B cell (primary cell): ENCODE measurements at regions not wholly inside any gene's neighbourhood (a gene's known extent, or its start where the extent isn't known, plus 50 kb on each side); places are given as distances from the start of the nearest gene placed in this dataset.

Source experiments
- ATAC-seq: fragments of 200-7000 bp; cut with Tn5 transposase; one replicate; pipeline ENCODE4 v1.10.0; 2021; ENCODE audit warnings: low read depth, mild to moderate bottlenecking, moderate number of reproducible peaks, moderate library complexity
- CTCF ChIA-PET: fragments of 350-600 bp; sonication (Branson Sonifier 250); formaldehyde crosslinking; loops from one replicate; lab custom pipeline; 2021; ENCODE audit warnings: antibody characterized with exemption, inconsistent platforms; lab: Charles Lee
- POLR2A ChIA-PET: fragments of 350-600 bp; sonication (Branson Sonifier 250); formaldehyde crosslinking; loops from one replicate; lab custom pipeline; 2021; ENCODE audit warnings: antibody characterized with exemption; lab: Charles Lee
- DNase-seq: peaks from one replicate; pipeline ENCODE4 v3.0.0; 2013
- H2AFZ ChIP-seq: 2 replicates; pipeline ENCODE4 v1.6.1; 2012; ENCODE audit warnings: mild to moderate bottlenecking, low read depth, low read length; ENCODE audit not compliant: insufficient read depth, poor library complexity, severe bottlenecking
- H3K27ac ChIP-seq, 2 donors: 1 replicate in 1 of 2; 2 replicates in 1 of 2; pipeline ENCODE4 v1.5.1; 2012 to 2013; ENCODE audit warnings: low read length in 2 of 2, mild to moderate bottlenecking in 2 of 2, moderate library complexity in 1 of 2
- H3K27me3 ChIP-seq, 4 experiments: fragments of 200-600 bp in 1 of 4; sonication (generic) in 1 of 4; replicated peaks in 1 of 4; 1 replicate in 2 of 4; 2 replicates in 2 of 4; pipeline versions ENCODE4 v1.6.1 to v1.7.0; 2013 to 2016; ENCODE audit warnings: low read length in 3 of 4, mild to moderate bottlenecking in 2 of 4, mixed read lengths in 1 of 4, moderate library complexity in 1 of 4; ENCODE audit not compliant: insufficient read depth in 4 of 4, control insufficient read depth in 3 of 4; ENCODE audit errors: control extremely low read depth in 1 of 4
- H3K36me3 ChIP-seq, 2 experiments: replicated peaks in 1 of 2; 1 replicate in 1 of 2; 2 replicates in 1 of 2; pipeline versions ENCODE4 v1.6.1 to v1.7.1; 2013; ENCODE audit warnings: low read length in 1 of 2; ENCODE audit not compliant: insufficient read depth in 2 of 2, control insufficient read depth in 1 of 2; ENCODE audit errors: control extremely low read depth in 1 of 2, extremely low read depth in 1 of 2
- H3K4me1 ChIP-seq, 2 donors: fragments of 200-600 bp in 1 of 2; sonication (generic) in 1 of 2; 1 replicate in 1 of 2; 2 replicates in 1 of 2; pipeline versions ENCODE4 v1.5.1 to v1.6.1; 2013 to 2017; ENCODE audit warnings: low read length in 2 of 2; ENCODE audit not compliant: control insufficient read depth in 2 of 2, insufficient read depth in 2 of 2
- H3K4me2 ChIP-seq: replicated peaks from 2 replicates; pipeline ENCODE3; 2012; ENCODE audit warnings: mild to moderate bottlenecking, low read depth, low read length; ENCODE audit not compliant: poor library complexity, severe bottlenecking
- H3K4me3 ChIP-seq, 5 experiments: fragments of 200-600 bp in 1 of 5; sonication (generic) in 1 of 5; 1 replicate in 3 of 5; 2 replicates in 2 of 5; pipeline versions ENCODE4 v1.5.1 to v1.7.0; 2011 to 2016; ENCODE audit warnings: low read length in 4 of 5, mild to moderate bottlenecking in 4 of 5, low read depth in 2 of 5, control low read depth in 1 of 5, moderate library complexity in 1 of 5; ENCODE audit not compliant: insufficient read depth in 1 of 5; ENCODE audit errors: control extremely low read depth in 1 of 5, extremely low read depth in 1 of 5
- H3K79me2 ChIP-seq: fragments of 200-600 bp; sonication (generic); one replicate; pipeline ENCODE4 v1.6.0; 2016; ENCODE audit warnings: low read length; ENCODE audit not compliant: control insufficient read depth, insufficient read depth
- H3K9ac ChIP-seq: fragments of 200-600 bp; sonication (generic); 2 replicates; pipeline ENCODE4 v1.6.1; 2017; ENCODE audit warnings: mild to moderate bottlenecking, low read length, moderate library complexity
- H3K9me3 ChIP-seq, 3 donors: one replicate each; pipeline versions ENCODE4 v1.6.1 to v1.7.1; 2013; ENCODE audit warnings: low read length in 2 of 3; ENCODE audit not compliant: control insufficient read depth in 2 of 3, insufficient read depth in 1 of 3; ENCODE audit errors: control extremely low read depth in 1 of 3
- H4K20me1 ChIP-seq: 2 replicates; pipeline ENCODE4 v1.6.0; 2012; ENCODE audit warnings: mild to moderate bottlenecking, low read length; ENCODE audit not compliant: insufficient read depth, control insufficient read depth, poor library complexity, severe bottlenecking
- H3K27ac Mint-ChIP-seq: one replicate; pipeline ENCODE4 v1.8.0; 2021; ENCODE audit warnings: mixed read lengths
- H3K27me3 Mint-ChIP-seq: one replicate; pipeline ENCODE4 v1.8.0; 2021; ENCODE audit warnings: mixed read lengths
- H3K4me1 Mint-ChIP-seq: one replicate; pipeline ENCODE4 v1.8.0; 2021; ENCODE audit warnings: mixed read lengths
- H3K4me3 Mint-ChIP-seq: one replicate; pipeline ENCODE4 v1.8.0; 2021; ENCODE audit warnings: mixed read lengths
- H3K9me3 Mint-ChIP-seq: one replicate; pipeline ENCODE4 v1.8.0; 2022; ENCODE audit warnings: mixed read lengths; ENCODE audit not compliant: insufficient read depth
- EZH2 ChIP-seq: IDR thresholded peaks from 2 replicates; pipeline ENCODE4 v1.6.1; 2012; ENCODE audit warnings: borderline replicate concordance, low read depth, mild to moderate bottlenecking, moderate library complexity, low read length; ENCODE audit not compliant: insufficient read depth, poor library complexity, severe bottlenecking
- WGBS: methylation state at CpG from one replicate; pipeline ENCODE4 v1.1.5; 2013; ENCODE audit warnings: missing lambda C conversion rate; ENCODE audit not compliant: insufficient coverage; 5-methylcytosine and 5-hydroxymethylcytosine counted together
- intact Hi-C: fragments of 100-400 bp; cut with micrococcal nuclease; formaldehyde crosslinking; loops from one replicate; pipeline ENCODE4 v1.10.0; 2022
- TF ChIP-seq, protein P1 (sequence below): fragments of 200-600 bp; IDR thresholded peaks from one replicate; pipeline ENCODE4 v1.8.0; 2022; ENCODE audit warnings: antibody characterized with exemption, mild to moderate bottlenecking

DNA sequence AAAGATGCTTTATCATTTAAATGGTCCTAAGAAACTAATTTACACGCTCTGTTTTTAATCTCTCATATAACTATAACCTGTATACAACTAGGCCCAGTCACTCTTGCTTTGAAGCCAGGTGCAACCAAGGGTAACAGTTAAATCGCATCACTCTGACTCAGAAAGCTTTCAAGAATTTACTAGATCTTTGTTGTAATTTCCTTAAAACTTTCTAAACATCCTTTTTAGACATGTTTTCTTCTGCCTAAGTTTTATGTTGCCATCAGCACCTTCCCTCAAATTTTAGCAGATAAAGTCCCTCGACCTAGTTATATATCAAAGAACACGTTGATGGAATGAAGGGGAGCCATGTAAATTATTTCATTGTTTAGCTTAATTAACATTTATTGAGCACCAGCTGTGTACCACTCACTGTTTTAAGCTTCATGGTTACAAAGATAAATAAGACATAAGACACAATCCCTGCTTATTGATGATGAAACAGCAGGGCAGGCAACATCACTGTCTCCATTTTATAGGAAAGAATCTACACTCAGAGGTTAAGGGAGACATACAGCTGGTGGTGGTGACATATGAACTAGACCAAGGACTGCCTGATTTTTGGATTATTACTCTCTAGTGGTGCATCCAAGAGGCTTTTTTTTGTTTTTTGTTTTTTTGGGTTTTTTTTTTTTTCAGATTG is 101.0 kb downstream of the CD200R1L start:
- Mint-ChIP-seq H3K9me3 (no peaks in the 10 kb centered on the region), H3K4me3 (no peak overlapping the region), H3K4me1 (peaks cover 17% of the 10 kb centered on the region), H3K27ac (no peak overlapping the region), H3K27me3 (no peaks in the 10 kb centered on the region)
- ATAC-seq (no peak), DNase-seq (no peak)
- H4K20me1 ChIP-seq = no peaks in the 10 kb centered on the region
- H3K27ac ChIP-seq = no peak overlapping the region
- ChIA-PET POLR2A (interaction anchor here (0.7 kb wide), 1 partner anchor 48 kb away, joined by 8 read pairs; no protein-coding TSS in a partner anchor), CTCF (interaction anchor here (2.2 kb wide), 1 partner anchor 11 kb away, joined by 12 read pairs; no protein-coding TSS in a partner anchor)
- intact Hi-C loops = no loop called here
- H2AFZ ChIP-seq = no peak overlapping the region
- no peaks in the 10 kb centered on the region for H3K36me3 ChIP-seq
- H3K9me3 ChIP-seq = no peaks in the 10 kb centered on the region
- H3K4me3 ChIP-seq = no peak overlapping the region
- 60% methylated on average over 2 of the region's 4 CpGs for WGBS
- no peaks in the 10 kb centered on the region for H3K27me3 ChIP-seq
- H3K9ac ChIP-seq = no peak overlapping the region
- no peak for TF ChIP-seq EZH2
- TF ChIP-seq, protein P1, sequence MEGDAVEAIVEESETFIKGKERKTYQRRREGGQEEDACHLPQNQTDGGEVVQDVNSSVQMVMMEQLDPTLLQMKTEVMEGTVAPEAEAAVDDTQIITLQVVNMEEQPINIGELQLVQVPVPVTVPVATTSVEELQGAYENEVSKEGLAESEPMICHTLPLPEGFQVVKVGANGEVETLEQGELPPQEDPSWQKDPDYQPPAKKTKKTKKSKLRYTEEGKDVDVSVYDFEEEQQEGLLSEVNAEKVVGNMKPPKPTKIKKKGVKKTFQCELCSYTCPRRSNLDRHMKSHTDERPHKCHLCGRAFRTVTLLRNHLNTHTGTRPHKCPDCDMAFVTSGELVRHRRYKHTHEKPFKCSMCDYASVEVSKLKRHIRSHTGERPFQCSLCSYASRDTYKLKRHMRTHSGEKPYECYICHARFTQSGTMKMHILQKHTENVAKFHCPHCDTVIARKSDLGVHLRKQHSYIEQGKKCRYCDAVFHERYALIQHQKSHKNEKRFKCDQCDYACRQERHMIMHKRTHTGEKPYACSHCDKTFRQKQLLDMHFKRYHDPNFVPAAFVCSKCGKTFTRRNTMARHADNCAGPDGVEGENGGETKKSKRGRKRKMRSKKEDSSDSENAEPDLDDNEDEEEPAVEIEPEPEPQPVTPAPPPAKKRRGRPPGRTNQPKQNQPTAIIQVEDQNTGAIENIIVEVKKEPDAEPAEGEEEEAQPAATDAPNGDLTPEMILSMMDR = no peak
- no peaks in the 10 kb centered on the region for H3K79me2 ChIP-seq
- H3K4me1 ChIP-seq = peaks cover 4 to 7% of the 10 kb centered on the region in 2 donors
- H3K4me2 ChIP-seq = no peak overlapping the region

- DNase-seq (no peak), ATAC-seq (no peak)
- H2AFZ ChIP-seq = no peak overlapping the region
- H3K4me1 Mint-ChIP-seq = peaks cover 23% of the 10 kb centered on the region
- no peaks in the 10 kb centered on the region for H3K9me3 ChIP-seq
- no peak overlapping the region for H3K4me2 ChIP-seq
- no peak overlapping the region for H3K27ac ChIP-seq
- H3K4me3 ChIP-seq = no peak overlapping the region
- TF ChIP-seq, protein P1 = no peak
- no peak for TF ChIP-seq EZH2
- ChIA-PET CTCF (interaction anchor here (0.7 to 2.2 kb wide), 3 partner anchors 9 to 234 kb away, joined by 3 to 12 read pairs (median 3); no protein-coding TSS in a partner anchor), POLR2A (no interaction called here)
- H3K79me2 ChIP-seq = no peaks in the 10 kb centered on the region
- no peak overlapping the region for H3K27ac Mint-ChIP-seq
- H3K9ac ChIP-seq = no peak overlapping the region
- no peaks in the 10 kb centered on the region for H3K36me3 ChIP-seq
- no peaks in the 10 kb centered on the region for H3K9me3 Mint-ChIP-seq
- H4K20me1 ChIP-seq = no peaks in the 10 kb centered on the region
- WGBS = 100% methylated on average over 1 of the region's 2 CpGs
- H3K27me3 ChIP-seq = no peaks in the 10 kb centered on the region
- H3K4me3 Mint-ChIP-seq = no peak overlapping the region
- H3K27me3 Mint-ChIP-seq = no peaks in the 10 kb centered on the region
- H3K4me1 ChIP-seq = peaks cover 7 to 10% of the 10 kb centered on the region in 2 donors
- intact Hi-C loops = no loop called here
These were observed 101.7 kb downstream of the CD200R1L start for GRCh38 chr3:112744825-112745566.
